DND-41 (cell line): ENCODE measurements at regions not wholly inside any gene's neighbourhood (a gene's known extent, or its start where the extent isn't known, plus 50 kb on each side); places are given as distances from the start of the nearest gene placed in this dataset.

Experiments
- ATAC-seq: fragments of 200-7000 bp; cut with Tn5 transposase; 3 replicates; pipeline ENCODE4 v1.9.1; 2021; ENCODE audit warnings: low read depth; ENCODE audit not compliant: insufficient read depth
- DNase-seq: peaks from one replicate; pipeline ENCODE4 v3.0.0-alpha.2; 2020
- H2AFZ ChIP-seq: 2 replicates; pipeline ENCODE4 v1.6.0; 2012; ENCODE audit warnings: low read depth, low read length
- H3K27ac ChIP-seq: 2 replicates; pipeline ENCODE4 v1.5.1; 2012; ENCODE audit warnings: low read length, inconsistent platforms
- H3K27me3 ChIP-seq: fragments of 200-600 bp; sonication (generic); 2 replicates; pipeline ENCODE4 v1.6.0; 2012; ENCODE audit warnings: low read length, mild to moderate bottlenecking, inconsistent platforms; ENCODE audit not compliant: insufficient read depth, poor library complexity
- H3K36me3 ChIP-seq: 2 replicates; pipeline ENCODE4 v1.5.1; 2012; ENCODE audit warnings: low read length, inconsistent platforms; ENCODE audit not compliant: insufficient read depth
- H3K4me1 ChIP-seq: 2 replicates; pipeline ENCODE4 v1.5.1; 2012; ENCODE audit warnings: mild to moderate bottlenecking, low read length; ENCODE audit not compliant: insufficient read depth
- H3K4me2 ChIP-seq: 2 replicates; pipeline ENCODE4 v1.6.0; 2012; ENCODE audit warnings: mild to moderate bottlenecking, moderate library complexity, low read length, inconsistent platforms; ENCODE audit not compliant: insufficient read depth
- H3K4me3 ChIP-seq, 2 experiments: fragments of 200-600 bp in 1 of 2; shearing (Covaris generic) in 1 of 2; 2 replicates each; pipeline ENCODE4 v1.5.1; 2012 to 2016; ENCODE audit warnings: inconsistent platforms in 2 of 2, low read length in 2 of 2, mild to moderate bottlenecking in 2 of 2, low read depth in 1 of 2, moderate library complexity in 1 of 2
- H3K79me2 ChIP-seq: 2 replicates; pipeline ENCODE4 v1.6.0; 2012; ENCODE audit warnings: low read length, inconsistent platforms; ENCODE audit not compliant: insufficient read depth
- H3K9ac ChIP-seq: 2 replicates; pipeline ENCODE4 v1.6.0; 2012; ENCODE audit warnings: low read depth, mild to moderate bottlenecking, inconsistent platforms, low read length, moderate library complexity
- H3K9me3 ChIP-seq: 2 replicates; pipeline ENCODE4 v1.5.1; 2012; ENCODE audit warnings: low read length, moderate library complexity, mild to moderate bottlenecking, inconsistent platforms; ENCODE audit not compliant: insufficient read depth, severe bottlenecking
- H4K20me1 ChIP-seq: 2 replicates; pipeline ENCODE4 v1.6.0; 2012; ENCODE audit warnings: low read length; ENCODE audit not compliant: insufficient read depth
- EZH2 ChIP-seq: IDR thresholded peaks from 3 replicates; pipeline ENCODE4 v1.6.1; 2012; ENCODE audit warnings: borderline replicate concordance, low read depth, mild to moderate bottlenecking, moderate library complexity, low read length, inconsistent platforms; ENCODE audit not compliant: severe bottlenecking
- TF ChIP-seq, protein P1 (sequence below): IDR thresholded peaks from 2 replicates; pipeline ENCODE4 v1.5.1; 2012; ENCODE audit warnings: borderline replicate concordance, low read length, moderate library complexity, mild to moderate bottlenecking; ENCODE audit not compliant: poor library complexity, severe bottlenecking; ENCODE audit errors: extremely low read depth

GRCh38 chr9:118364266-118365106, 660.3 kb downstream of the TLR4 start:
- no peaks in the 10 kb centered on the region for H3K79me2 ChIP-seq
- no peaks in the 10 kb centered on the region for H3K36me3 ChIP-seq
- H3K27me3 ChIP-seq = no peaks in the 10 kb centered on the region
- H3K4me2 ChIP-seq = no peak overlapping the region
- TF ChIP-seq, protein P1, sequence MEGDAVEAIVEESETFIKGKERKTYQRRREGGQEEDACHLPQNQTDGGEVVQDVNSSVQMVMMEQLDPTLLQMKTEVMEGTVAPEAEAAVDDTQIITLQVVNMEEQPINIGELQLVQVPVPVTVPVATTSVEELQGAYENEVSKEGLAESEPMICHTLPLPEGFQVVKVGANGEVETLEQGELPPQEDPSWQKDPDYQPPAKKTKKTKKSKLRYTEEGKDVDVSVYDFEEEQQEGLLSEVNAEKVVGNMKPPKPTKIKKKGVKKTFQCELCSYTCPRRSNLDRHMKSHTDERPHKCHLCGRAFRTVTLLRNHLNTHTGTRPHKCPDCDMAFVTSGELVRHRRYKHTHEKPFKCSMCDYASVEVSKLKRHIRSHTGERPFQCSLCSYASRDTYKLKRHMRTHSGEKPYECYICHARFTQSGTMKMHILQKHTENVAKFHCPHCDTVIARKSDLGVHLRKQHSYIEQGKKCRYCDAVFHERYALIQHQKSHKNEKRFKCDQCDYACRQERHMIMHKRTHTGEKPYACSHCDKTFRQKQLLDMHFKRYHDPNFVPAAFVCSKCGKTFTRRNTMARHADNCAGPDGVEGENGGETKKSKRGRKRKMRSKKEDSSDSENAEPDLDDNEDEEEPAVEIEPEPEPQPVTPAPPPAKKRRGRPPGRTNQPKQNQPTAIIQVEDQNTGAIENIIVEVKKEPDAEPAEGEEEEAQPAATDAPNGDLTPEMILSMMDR = no peak
- TF ChIP-seq EZH2 = no peak
- no peak overlapping the region for H2AFZ ChIP-seq
- no peak overlapping the region for H3K27ac ChIP-seq
- H3K4me1 ChIP-seq = no peaks in the 10 kb centered on the region
- no peaks in the 10 kb centered on the region for H4K20me1 ChIP-seq
- H3K9me3 ChIP-seq = peaks cover 13% of the 10 kb centered on the region
- H3K4me3 ChIP-seq = no peak overlapping the region
- no peak overlapping the region for H3K9ac ChIP-seq
- ATAC-seq (no peak), DNase-seq (no peak)

- Histone ChIP-seq H3K36me3 (no peaks in the 10 kb centered on the region), H3K79me2 (no peaks in the 10 kb centered on the region), H3K27me3 (no peaks in the 10 kb centered on the region), H3K4me1 (no peaks in the 10 kb centered on the region), H3K9me3 (peaks cover 13% of the 10 kb centered on the region), H3K27ac (no peak overlapping the region), H3K9ac (no peak overlapping the region), H2AFZ (no peak overlapping the region), H4K20me1 (no peaks in the 10 kb centered on the region), H3K4me2 (no peak overlapping the region), H3K4me3 (no peak overlapping the region)
- ATAC-seq (no peak), DNase-seq (no peak)
- TF ChIP-seq, protein P1 = no peak
- TF ChIP-seq EZH2 = no peak
These were observed 662.0 kb downstream of the TLR4 start for GRCh38 chr9:118366228-118366627.

DNA sequence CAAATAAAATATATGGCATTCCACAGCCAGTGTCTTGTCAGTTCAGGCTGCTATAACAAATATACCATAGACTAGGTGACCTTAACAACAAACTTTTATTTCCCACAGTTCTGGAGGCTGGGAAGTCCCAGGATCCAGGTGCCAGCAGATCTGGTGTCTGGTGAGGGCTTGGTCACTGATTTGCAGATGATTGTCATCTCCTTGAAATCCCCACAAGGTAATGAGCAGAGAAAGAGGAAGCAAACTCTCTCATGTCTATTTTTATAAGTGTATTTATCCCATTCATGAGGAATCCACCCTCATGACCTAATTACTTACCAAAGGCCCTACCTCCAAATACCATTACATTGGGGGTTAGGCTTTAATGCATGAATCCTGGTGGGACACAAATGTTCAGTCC, 663.2 kb downstream of the TLR4 start:
- DNase-seq = no peak
- Histone ChIP-seq H3K4me2 (no peak overlapping the region), H2AFZ (no peak overlapping the region), H3K27me3 (no peaks in the 10 kb centered on the region), H3K4me3 (no peak overlapping the region), H3K9me3 (peaks cover 13% of the 10 kb centered on the region), H3K36me3 (no peaks in the 10 kb centered on the region), H4K20me1 (no peaks in the 10 kb centered on the region), H3K9ac (no peak overlapping the region), H3K27ac (no peak overlapping the region), H3K4me1 (no peaks in the 10 kb centered on the region), H3K79me2 (no peaks in the 10 kb centered on the region)
- TF ChIP-seq, protein P1 = no peak
- no peak for ATAC-seq
